ENCODE measurements at regions not wholly inside any gene's neighbourhood (a gene's known extent, or its start where the extent isn't known, plus 50 kb on each side); places are given as distances from the start of the nearest gene placed in this dataset.

- FAIRE-seq (no peak), DNase-seq (ENCODE audit: insufficient read length, low spot score) (peak; percentile 12)
These were observed 262.5 kb downstream of the PSAT1 start for GRCh38 chr9:78559449-78559885.

- FAIRE-seq (no peak), DNase-seq (ENCODE audit: insufficient read length, low spot score) (no peak)
These were observed 265.1 kb downstream of the PSAT1 start for GRCh38 chr9:78562021-78562420.

GRCh38 chr9:78563269-78563668 lies 266.3 kb downstream of the PSAT1 start:
- DNase-seq (ENCODE audit: insufficient read length, low spot score) (no peak), FAIRE-seq (no peak)

GRCh38 chr9:78565481-78565880 lies 268.6 kb downstream of the PSAT1 start:
- FAIRE-seq (no peak), DNase-seq (ENCODE audit: insufficient read length, low spot score) (no peak)

GRCh38 chr9:78566521-78566920 lies 269.6 kb downstream of the PSAT1 start:
- no peak for FAIRE-seq
- DNase-seq (ENCODE audit: insufficient read length, low spot score) = no peak

- peak; percentile 4 for DNase-seq (ENCODE audit: insufficient read length, low spot score)
These were observed 270.2 kb downstream of the PSAT1 start for GRCh38 chr9:78566948-78567675.

GRCh38 chr9:78567693-78568092 lies 270.8 kb downstream of the PSAT1 start:
- DNase-seq (ENCODE audit: insufficient read length, low spot score) (no peak), FAIRE-seq (no peak)

More at GRCh38 chr9:78566948-78567675, 270.2 kb downstream of the PSAT1 start:
- no peak for FAIRE-seq

GRCh38 chr9:78568774-78569173 lies 271.8 kb downstream of the PSAT1 start:
- FAIRE-seq (no peak), DNase-seq (ENCODE audit: insufficient read length, low spot score) (no peak)

- DNase-seq (ENCODE audit: insufficient read length, low spot score) = no peak
- no peak for FAIRE-seq
These were observed 275.3 kb downstream of the PSAT1 start for GRCh38 chr9:78572266-78572665.

GRCh38 chr9:78573205-78573604 lies 276.3 kb downstream of the PSAT1 start:
- FAIRE-seq (no peak), DNase-seq (ENCODE audit: insufficient read length, low spot score) (no peak)

- DNase-seq (ENCODE audit: insufficient read length, low spot score) (no peak), FAIRE-seq (no peak)
These were observed 276.7 kb downstream of the PSAT1 start for GRCh38 chr9:78573669-78574068.

- FAIRE-seq = no peak
- no peak for DNase-seq (ENCODE audit: insufficient read length, low spot score)
These were observed 277.6 kb downstream of the PSAT1 start for GRCh38 chr9:78574354-78575045.

- DNase-seq (ENCODE audit: insufficient read length, low spot score) = no peak
- FAIRE-seq = no peak
These were observed 278.2 kb downstream of the PSAT1 start for GRCh38 chr9:78575081-78575480.

- FAIRE-seq = no peak
- DNase-seq (ENCODE audit: insufficient read length, low spot score) = no peak
These were observed 278.8 kb downstream of the PSAT1 start for GRCh38 chr9:78575771-78576170.

- DNase-seq (ENCODE audit: insufficient read length, low spot score) = no peak
- no peak for FAIRE-seq
These were observed 280.4 kb downstream of the PSAT1 start for GRCh38 chr9:78577156-78577906.

GRCh38 chr9:78578072-78578471 lies 281.1 kb downstream of the PSAT1 start:
- FAIRE-seq (no peak), DNase-seq (ENCODE audit: insufficient read length, low spot score) (no peak)

GRCh38 chr9:78582821-78583220 lies 285.9 kb downstream of the PSAT1 start:
- FAIRE-seq = no peak
- no peak for DNase-seq (ENCODE audit: insufficient read length, low spot score)

GRCh38 chr9:78584589-78584988 lies 287.7 kb downstream of the PSAT1 start:
- DNase-seq (ENCODE audit: insufficient read length, low spot score) (no peak), FAIRE-seq (no peak)

- no peak for DNase-seq (ENCODE audit: insufficient read length, low spot score)
- FAIRE-seq = no peak
These were observed 289.0 kb downstream of the PSAT1 start for GRCh38 chr9:78585909-78586308.

- FAIRE-seq (no peak), DNase-seq (ENCODE audit: insufficient read length, low spot score) (no peak)
These were observed 293.1 kb downstream of the PSAT1 start for GRCh38 chr9:78590068-78590467.

GRCh38 chr9:78592811-78593210 lies 295.9 kb downstream of the PSAT1 start:
- DNase-seq (ENCODE audit: insufficient read length, low spot score) = no peak

More at GRCh38 chr9:78592811-78593210, 295.9 kb downstream of the PSAT1 start:
- no peak for FAIRE-seq

All from HTR-8/SVneo (cell line).